ENCODE measurements at regions not wholly inside any gene's neighbourhood (a gene's known extent, or its start where the extent isn't known, plus 50 kb on each side); places are given as distances from the start of the nearest gene placed in this dataset.

- no peak for DNase-seq (ENCODE audit: insufficient read length, low spot score, missing footprints)
Measured at GRCh38 chr3:162742159-162742717, 1245.6 kb downstream of the OTOL1 start.

GRCh38 chr3:162743091-162743490 is 1246.5 kb downstream of the OTOL1 start:
- Histone ChIP-seq H3K9me3 (ENCODE audit: low read depth, low read length) (no peaks in the 10 kb centered on the region), H3K27me3 (ENCODE audit: insufficient read depth, low read length) (no peaks in the 10 kb centered on the region), H3K4me3 (ENCODE audit: insufficient read depth, low read length) (no peak overlapping the region), H3K4me2 (ENCODE audit: insufficient read depth, low read length) (no peak overlapping the region), H3K36me3 (ENCODE audit: insufficient read depth, low read length) (no peaks in the 10 kb centered on the region), H3K79me2 (ENCODE audit: insufficient read depth, low read length) (no peaks in the 10 kb centered on the region), H3K27ac (ENCODE audit: low read depth, low read length) (no peak overlapping the region), H3K4me1 (ENCODE audit: insufficient read depth, low read length) (no peaks in the 10 kb centered on the region), H2AFZ (ENCODE audit: low read length) (no peak overlapping the region), H4K20me1 (ENCODE audit: insufficient read depth, low read length) (no peaks in the 10 kb centered on the region)
- no peak for DNase-seq (ENCODE audit: insufficient read length, low spot score, missing footprints)
- no peak for TF ChIP-seq CTCF (IDR thresholded peaks at IDR 0.05; ENCODE audit: extremely low read depth, low read depth, low read length)

More at GRCh38 chr3:162742159-162742717, 1245.6 kb downstream of the OTOL1 start:
- H4K20me1 ChIP-seq (ENCODE audit: insufficient read depth, low read length), result no peaks in the 10 kb centered on the region
- no peaks in the 10 kb centered on the region for H3K4me1 ChIP-seq (ENCODE audit: insufficient read depth, low read length)
- no peaks in the 10 kb centered on the region for H3K36me3 ChIP-seq (ENCODE audit: insufficient read depth, low read length)
- no peak overlapping the region for H2AFZ ChIP-seq (ENCODE audit: low read length)
- no peaks in the 10 kb centered on the region for H3K79me2 ChIP-seq (ENCODE audit: insufficient read depth, low read length)
- H3K9me3 ChIP-seq (ENCODE audit: low read depth, low read length), result no peaks in the 10 kb centered on the region
- no peak for TF ChIP-seq CTCF (IDR thresholded peaks at IDR 0.05; ENCODE audit: extremely low read depth, low read depth, low read length)
- H3K4me3 ChIP-seq (ENCODE audit: insufficient read depth, low read length), result no peak overlapping the region
- H3K27ac ChIP-seq (ENCODE audit: low read depth, low read length), result no peak overlapping the region
- no peak overlapping the region for H3K4me2 ChIP-seq (ENCODE audit: insufficient read depth, low read length)
- no peaks in the 10 kb centered on the region for H3K27me3 ChIP-seq (ENCODE audit: insufficient read depth, low read length)

DNA sequence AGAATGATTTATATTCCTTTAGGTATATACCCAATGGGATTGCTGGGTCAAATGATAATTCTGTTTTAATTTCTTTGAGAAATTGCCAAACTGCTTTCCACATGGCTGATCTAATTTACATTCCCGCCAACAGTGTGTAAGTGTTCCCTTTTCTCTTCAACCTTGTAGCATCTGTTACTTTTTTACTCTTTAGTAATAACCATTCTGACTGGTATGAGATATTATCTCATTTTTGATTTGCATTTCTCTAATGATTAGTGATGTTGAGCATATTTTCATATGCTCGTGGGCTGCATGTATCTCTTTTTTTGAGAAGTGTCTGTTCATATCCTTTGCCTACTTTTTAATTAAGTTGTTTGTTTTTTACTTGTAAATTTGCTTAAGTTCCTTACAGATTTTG is 1264.2 kb downstream of the OTOL1 start:
- Histone ChIP-seq H3K27ac (ENCODE audit: low read depth, low read length) (no peak overlapping the region), H3K4me2 (ENCODE audit: insufficient read depth, low read length) (no peak overlapping the region), H3K4me1 (ENCODE audit: insufficient read depth, low read length) (no peaks in the 10 kb centered on the region), H2AFZ (ENCODE audit: low read length) (no peak overlapping the region), H4K20me1 (ENCODE audit: insufficient read depth, low read length) (no peaks in the 10 kb centered on the region), H3K27me3 (ENCODE audit: insufficient read depth, low read length) (no peaks in the 10 kb centered on the region), H3K9me3 (ENCODE audit: low read depth, low read length) (no peaks in the 10 kb centered on the region), H3K36me3 (ENCODE audit: insufficient read depth, low read length) (no peaks in the 10 kb centered on the region), H3K79me2 (ENCODE audit: insufficient read depth, low read length) (no peaks in the 10 kb centered on the region), H3K4me3 (ENCODE audit: insufficient read depth, low read length) (no peak overlapping the region)
- no peak for TF ChIP-seq CTCF (IDR thresholded peaks at IDR 0.05; ENCODE audit: extremely low read depth, low read depth, low read length)
- DNase-seq (ENCODE audit: insufficient read length, low spot score, missing footprints), result no peak

DNA sequence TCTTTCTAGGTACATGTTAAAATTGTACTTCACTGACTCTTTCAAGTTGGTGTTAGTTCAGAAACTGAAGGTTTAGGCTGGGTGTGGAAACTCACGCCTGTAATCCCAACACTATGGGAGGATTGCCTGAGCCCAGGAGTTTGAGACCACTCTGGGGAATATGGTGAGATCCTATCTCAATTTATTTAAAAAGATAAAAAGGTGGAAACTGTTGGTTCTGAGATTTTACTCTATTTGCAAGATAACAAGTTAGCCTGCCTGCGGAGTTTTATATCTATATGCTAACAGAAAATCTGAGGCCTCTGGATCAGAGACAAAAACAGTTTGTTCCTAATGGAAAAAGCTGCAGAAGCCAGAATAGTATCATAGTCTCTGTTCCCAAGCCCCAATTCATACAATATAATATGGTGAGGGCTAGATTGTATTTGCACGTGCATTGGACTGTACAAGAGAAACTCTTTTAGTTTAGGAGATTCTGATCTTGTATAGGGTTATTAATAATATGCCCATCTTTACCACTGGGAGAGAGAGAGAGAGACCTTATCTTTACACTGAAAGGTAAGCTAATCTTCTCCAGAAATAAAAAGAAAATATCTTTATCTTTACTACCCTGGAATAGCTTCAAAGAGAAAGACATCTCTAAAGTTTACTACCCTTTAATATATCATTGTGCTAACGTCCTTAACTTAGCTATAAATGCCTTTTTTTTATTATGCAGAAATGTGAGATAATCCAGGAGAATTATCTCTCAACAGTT is 1267.6 kb downstream of the OTOL1 start:
- Histone ChIP-seq H3K4me3 (ENCODE audit: insufficient read depth, low read length) (no peak overlapping the region), H4K20me1 (ENCODE audit: insufficient read depth, low read length) (no peaks in the 10 kb centered on the region), H3K36me3 (ENCODE audit: insufficient read depth, low read length) (no peaks in the 10 kb centered on the region), H3K4me2 (ENCODE audit: insufficient read depth, low read length) (no peak overlapping the region), H3K4me1 (ENCODE audit: insufficient read depth, low read length) (no peaks in the 10 kb centered on the region), H2AFZ (ENCODE audit: low read length) (no peak overlapping the region), H3K27ac (ENCODE audit: low read depth, low read length) (no peak overlapping the region), H3K27me3 (ENCODE audit: insufficient read depth, low read length) (no peaks in the 10 kb centered on the region), H3K9me3 (ENCODE audit: low read depth, low read length) (no peaks in the 10 kb centered on the region), H3K79me2 (ENCODE audit: insufficient read depth, low read length) (no peaks in the 10 kb centered on the region)
- no peak for DNase-seq (ENCODE audit: insufficient read length, low spot score, missing footprints)
- TF ChIP-seq CTCF (IDR thresholded peaks at IDR 0.05; ENCODE audit: extremely low read depth, low read depth, low read length), result no peak

Measured in osteoblast (primary cell).